ENCODE measurements at regions not wholly inside any gene's neighbourhood (a gene's known extent, or its start where the extent isn't known, plus 50 kb on each side); places are given as distances from the start of the nearest gene placed in this dataset.

GRCh38 chr22:48043581-48043980 lies 1281.1 kb downstream of the TBC1D22A start:
- TF ChIP-seq, protein P1, sequence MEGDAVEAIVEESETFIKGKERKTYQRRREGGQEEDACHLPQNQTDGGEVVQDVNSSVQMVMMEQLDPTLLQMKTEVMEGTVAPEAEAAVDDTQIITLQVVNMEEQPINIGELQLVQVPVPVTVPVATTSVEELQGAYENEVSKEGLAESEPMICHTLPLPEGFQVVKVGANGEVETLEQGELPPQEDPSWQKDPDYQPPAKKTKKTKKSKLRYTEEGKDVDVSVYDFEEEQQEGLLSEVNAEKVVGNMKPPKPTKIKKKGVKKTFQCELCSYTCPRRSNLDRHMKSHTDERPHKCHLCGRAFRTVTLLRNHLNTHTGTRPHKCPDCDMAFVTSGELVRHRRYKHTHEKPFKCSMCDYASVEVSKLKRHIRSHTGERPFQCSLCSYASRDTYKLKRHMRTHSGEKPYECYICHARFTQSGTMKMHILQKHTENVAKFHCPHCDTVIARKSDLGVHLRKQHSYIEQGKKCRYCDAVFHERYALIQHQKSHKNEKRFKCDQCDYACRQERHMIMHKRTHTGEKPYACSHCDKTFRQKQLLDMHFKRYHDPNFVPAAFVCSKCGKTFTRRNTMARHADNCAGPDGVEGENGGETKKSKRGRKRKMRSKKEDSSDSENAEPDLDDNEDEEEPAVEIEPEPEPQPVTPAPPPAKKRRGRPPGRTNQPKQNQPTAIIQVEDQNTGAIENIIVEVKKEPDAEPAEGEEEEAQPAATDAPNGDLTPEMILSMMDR (IDR thresholded peaks at IDR 0.05) = no peak
- TF ChIP-seq POLR2A (IDR thresholded peaks at IDR 0.05) = no peak

Measured in tibial nerve (tissue), 3 donors.